VCaP (cell line): ENCODE measurements at regions not wholly inside any gene's neighbourhood (a gene's known extent, or its start where the extent isn't known, plus 50 kb on each side); places are given as distances from the start of the nearest gene placed in this dataset.

Experiments used
- H3K27ac ChIP-seq: fragments of 450-650 bp; 2 replicates; pipeline ENCODE4 v1.5.1; 2017
- TF ChIP-seq, protein P1 (sequence below): fragments of 450-650 bp; conservative IDR thresholded peaks from 2 replicates; pipeline ENCODE4 v1.5.1; 2017; ENCODE audit warnings: mild to moderate bottlenecking, moderate library complexity

DNA sequence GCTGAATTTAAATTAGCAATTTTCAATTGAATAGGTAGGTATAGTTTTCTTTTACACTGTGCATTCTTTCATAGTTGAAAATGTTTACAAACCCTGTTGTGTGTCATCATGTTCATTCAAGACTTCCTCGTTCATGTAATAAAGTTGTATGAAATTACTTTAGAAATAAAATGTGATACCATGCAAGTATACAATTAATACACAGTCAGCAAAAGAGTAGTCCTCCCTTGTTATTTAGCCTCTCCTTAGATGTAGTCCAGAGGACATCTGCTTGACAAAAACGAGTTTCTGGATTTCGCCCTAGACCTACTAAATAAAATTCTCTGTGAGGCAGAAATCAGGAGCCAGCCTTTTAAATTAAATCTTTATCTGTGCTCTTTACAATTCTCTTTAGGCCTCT lies 231.6 kb downstream of the CXXC4 start:
- H3K27ac ChIP-seq = no peak overlapping the region
- TF ChIP-seq, protein P1, sequence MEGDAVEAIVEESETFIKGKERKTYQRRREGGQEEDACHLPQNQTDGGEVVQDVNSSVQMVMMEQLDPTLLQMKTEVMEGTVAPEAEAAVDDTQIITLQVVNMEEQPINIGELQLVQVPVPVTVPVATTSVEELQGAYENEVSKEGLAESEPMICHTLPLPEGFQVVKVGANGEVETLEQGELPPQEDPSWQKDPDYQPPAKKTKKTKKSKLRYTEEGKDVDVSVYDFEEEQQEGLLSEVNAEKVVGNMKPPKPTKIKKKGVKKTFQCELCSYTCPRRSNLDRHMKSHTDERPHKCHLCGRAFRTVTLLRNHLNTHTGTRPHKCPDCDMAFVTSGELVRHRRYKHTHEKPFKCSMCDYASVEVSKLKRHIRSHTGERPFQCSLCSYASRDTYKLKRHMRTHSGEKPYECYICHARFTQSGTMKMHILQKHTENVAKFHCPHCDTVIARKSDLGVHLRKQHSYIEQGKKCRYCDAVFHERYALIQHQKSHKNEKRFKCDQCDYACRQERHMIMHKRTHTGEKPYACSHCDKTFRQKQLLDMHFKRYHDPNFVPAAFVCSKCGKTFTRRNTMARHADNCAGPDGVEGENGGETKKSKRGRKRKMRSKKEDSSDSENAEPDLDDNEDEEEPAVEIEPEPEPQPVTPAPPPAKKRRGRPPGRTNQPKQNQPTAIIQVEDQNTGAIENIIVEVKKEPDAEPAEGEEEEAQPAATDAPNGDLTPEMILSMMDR = no peak

DNA sequence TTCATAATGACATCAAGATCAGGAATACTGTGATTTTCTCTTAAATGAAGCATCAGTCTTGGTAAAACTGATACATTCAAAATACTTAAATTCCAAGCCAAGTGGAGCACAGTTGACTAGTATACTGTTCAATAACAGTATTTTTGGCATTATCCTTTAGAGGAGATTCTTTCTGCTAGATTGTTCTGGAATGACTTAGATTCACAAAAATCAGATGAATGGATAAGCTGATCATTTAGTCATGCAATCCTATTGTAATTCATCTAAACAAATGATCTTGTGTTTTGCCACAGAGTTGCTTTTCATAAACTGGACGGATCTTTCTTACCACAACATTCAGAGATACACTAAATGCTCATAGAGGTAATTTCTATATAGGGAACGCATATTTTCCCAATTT lies 232.0 kb downstream of the CXXC4 start:
- H3K27ac ChIP-seq = no peak overlapping the region
- TF ChIP-seq, protein P1 = no peak

DNA sequence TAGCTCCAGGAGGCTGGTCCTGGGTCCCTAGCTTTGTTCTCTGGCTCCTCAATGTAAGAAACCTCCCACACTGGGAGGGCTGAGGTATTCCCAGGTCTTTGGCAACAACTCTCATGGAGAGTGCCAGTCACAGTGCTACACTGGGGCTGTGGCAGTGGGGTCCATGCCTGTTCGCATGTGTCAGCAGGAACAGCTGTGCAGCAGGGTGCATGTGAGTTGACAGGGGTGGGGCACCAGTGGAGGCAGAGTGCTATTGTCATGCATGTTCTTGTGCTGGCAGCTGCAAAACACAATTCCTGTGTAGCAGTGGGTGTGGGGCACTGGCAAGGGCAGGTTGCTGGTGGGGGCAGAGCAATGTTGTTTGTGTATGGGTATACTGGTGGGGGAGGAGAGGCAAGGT lies 246.0 kb downstream of the CXXC4 start:
- no peak overlapping the region for H3K27ac ChIP-seq
- TF ChIP-seq, protein P1 = no peak

GRCh38 chr4:104235967-104236366 lies 258.7 kb downstream of the CXXC4 start:
- TF ChIP-seq, protein P1 = no peak

DNA sequence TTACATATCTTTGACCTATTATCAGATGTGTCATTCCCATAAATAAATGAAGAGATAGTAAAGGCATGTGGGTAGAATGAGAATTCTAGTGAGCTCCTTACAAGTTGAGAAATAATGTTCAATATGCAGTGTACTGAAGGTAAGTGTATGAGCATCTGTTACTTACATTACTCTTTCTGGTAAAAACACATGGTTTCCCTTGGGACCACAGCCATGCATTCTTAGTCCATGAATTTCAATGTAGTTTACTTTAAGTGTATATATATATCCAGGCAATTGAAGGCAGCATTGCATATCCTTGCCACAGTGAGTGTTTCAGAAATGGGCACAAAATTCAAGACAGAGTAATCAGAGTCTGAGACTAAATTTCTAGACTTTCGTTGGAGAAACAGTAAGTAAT lies 277.2 kb downstream of the CXXC4 start:
- H3K27ac ChIP-seq = no peak overlapping the region
- TF ChIP-seq, protein P1 = no peak

More at GRCh38 chr4:104235967-104236366, 258.7 kb downstream of the CXXC4 start:
- no peak overlapping the region for H3K27ac ChIP-seq

GRCh38 chr4:104211657-104212056 lies 283.0 kb downstream of the CXXC4 start:
- no peak overlapping the region for H3K27ac ChIP-seq
- TF ChIP-seq, protein P1 = no peak

DNA sequence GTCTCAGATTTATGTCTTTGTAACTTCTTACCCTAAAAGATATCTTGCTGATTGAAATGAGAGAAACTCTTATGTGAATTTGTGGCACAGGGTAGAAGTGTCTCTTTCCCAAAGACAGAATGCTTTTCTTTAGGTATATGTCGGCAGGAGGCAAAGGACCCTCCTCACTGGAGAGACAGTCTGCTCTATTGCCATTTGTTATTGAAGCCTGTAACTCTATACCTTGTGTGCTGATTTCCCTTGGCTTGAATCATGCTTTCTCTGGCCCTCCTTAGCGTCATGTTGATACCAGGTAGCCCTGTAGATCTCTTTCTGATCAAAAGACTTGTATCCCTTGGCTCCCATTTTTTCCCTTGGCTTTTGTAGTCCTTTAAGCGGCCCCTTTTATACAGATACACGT lies 284.3 kb downstream of the CXXC4 start:
- TF ChIP-seq, protein P1 = no peak

DNA sequence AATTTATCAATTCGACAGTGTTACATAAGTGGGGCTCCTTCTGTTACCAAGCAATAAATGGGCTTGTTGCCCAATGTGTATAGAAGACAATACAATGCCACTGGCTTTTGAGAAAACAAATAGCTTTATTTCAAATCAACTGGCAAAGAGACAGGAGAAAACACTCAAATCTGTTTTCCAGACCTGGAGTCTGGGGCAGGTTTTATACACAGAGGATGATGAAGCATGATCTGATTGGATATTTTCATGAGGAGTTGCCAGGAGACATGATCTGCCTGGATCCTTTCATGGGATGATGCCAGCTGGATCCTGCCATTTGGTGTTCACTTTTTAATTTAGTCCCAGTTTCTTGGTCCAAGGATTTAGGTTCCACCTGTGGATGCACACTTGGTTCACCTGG lies 287.9 kb downstream of the CXXC4 start:
- TF ChIP-seq, protein P1 = no peak
- H3K27ac ChIP-seq = no peak overlapping the region

More for the DNA sequence above, 284.3 kb downstream of the CXXC4 start:
- no peak overlapping the region for H3K27ac ChIP-seq
